Kidney epithelial cell (primary cell): ENCODE measurements at regions not wholly inside any gene's neighbourhood (a gene's known extent, or its start where the extent isn't known, plus 50 kb on each side); places are given as distances from the start of the nearest gene placed in this dataset.

ENCODE experiments used
- DNase-seq: peaks from one replicate; pipeline ENCODE4 v3.0.0-alpha.2; 2010; ENCODE audit warnings: low read depth
- H3K27me3 ChIP-seq: 2 replicates; pipeline ENCODE4 v1.6.0; 2011; ENCODE audit warnings: low read length; ENCODE audit not compliant: control insufficient read depth, insufficient read depth
- H3K36me3 ChIP-seq: 2 replicates; pipeline ENCODE4 v1.5.1; 2011; ENCODE audit warnings: low read length; ENCODE audit not compliant: control insufficient read depth, insufficient read depth
- H3K4me3 ChIP-seq: 2 replicates; pipeline ENCODE4 v1.5.1; 2011; ENCODE audit warnings: low read depth, mild to moderate bottlenecking, control low read depth, low read length
- CTCF ChIP-seq: IDR thresholded peaks from 2 replicates; pipeline ENCODE4 v1.5.1; 2011; ENCODE audit warnings: mild to moderate bottlenecking, moderate library complexity, low read length, control low read depth, inconsistent platforms; ENCODE audit not compliant: insufficient read depth, poor library complexity, severe bottlenecking

DNA sequence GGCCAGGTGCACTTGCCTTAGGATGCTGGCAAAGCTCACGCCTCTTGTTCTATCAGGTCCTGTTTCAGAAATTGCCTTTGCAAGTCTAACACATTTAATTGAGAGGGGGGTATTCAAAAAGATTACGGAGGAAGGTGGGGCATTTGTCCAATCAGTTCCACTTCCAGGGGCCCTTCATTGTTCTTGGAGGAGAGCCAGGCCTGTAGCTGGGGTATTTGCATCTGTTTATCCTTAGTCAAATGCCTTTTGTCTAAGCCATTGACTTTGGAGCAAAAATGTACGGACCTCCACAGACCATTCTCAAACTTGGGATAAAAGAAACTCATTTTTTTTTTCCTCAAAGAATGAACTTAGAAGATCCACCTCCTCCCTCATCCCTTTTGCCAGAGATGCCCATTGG is 582.0 kb downstream of the BCL11B start:
- no peaks in the 10 kb centered on the region for H3K36me3 ChIP-seq
- DNase-seq, result no peak
- TF ChIP-seq CTCF, result no peak
- no peak overlapping the region for H3K4me3 ChIP-seq
- no peaks in the 10 kb centered on the region for H3K27me3 ChIP-seq

GRCh38 chr14:98692832-98693231 is 579.2 kb downstream of the BCL11B start:
- Histone ChIP-seq H3K36me3 (no peaks in the 10 kb centered on the region), H3K27me3 (no peaks in the 10 kb centered on the region), H3K4me3 (no peak overlapping the region)
- no peak for DNase-seq
- no peak for TF ChIP-seq CTCF

- DNase-seq, result no peak
- Histone ChIP-seq H3K36me3 (no peaks in the 10 kb centered on the region), H3K4me3 (no peak overlapping the region), H3K27me3 (no peaks in the 10 kb centered on the region)
- no peak for TF ChIP-seq CTCF
Observed at GRCh38 chr14:98694541-98694940, 577.5 kb downstream of the BCL11B start.

DNA sequence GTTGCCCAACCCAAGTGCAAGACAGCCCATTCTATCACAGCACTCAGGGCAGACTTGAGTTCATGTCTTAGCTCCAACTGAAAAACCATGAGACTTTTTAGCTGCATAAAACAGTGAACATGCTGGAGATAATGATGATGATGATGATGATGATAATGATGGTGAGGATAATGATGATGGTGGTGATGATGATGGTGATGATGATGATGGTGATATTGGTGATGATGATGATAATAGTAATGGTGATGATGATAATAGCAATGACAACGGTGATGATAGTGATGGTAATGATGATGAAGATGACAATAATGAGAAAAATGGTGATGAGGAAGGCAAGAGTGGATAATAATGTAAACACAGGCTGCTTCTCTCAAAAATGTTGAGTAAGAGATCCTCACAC is 576.2 kb downstream of the BCL11B start:
- H3K4me3 ChIP-seq, result no peak overlapping the region
- H3K36me3 ChIP-seq, result no peaks in the 10 kb centered on the region
- H3K27me3 ChIP-seq, result no peaks in the 10 kb centered on the region
- no peak for TF ChIP-seq CTCF
- no peak for DNase-seq

- no peak for DNase-seq
- Histone ChIP-seq H3K4me3 (no peak overlapping the region), H3K36me3 (no peaks in the 10 kb centered on the region), H3K27me3 (no peaks in the 10 kb centered on the region)
- TF ChIP-seq CTCF, result no peak
Observed at GRCh38 chr14:98698341-98698740, 573.7 kb downstream of the BCL11B start.

DNA sequence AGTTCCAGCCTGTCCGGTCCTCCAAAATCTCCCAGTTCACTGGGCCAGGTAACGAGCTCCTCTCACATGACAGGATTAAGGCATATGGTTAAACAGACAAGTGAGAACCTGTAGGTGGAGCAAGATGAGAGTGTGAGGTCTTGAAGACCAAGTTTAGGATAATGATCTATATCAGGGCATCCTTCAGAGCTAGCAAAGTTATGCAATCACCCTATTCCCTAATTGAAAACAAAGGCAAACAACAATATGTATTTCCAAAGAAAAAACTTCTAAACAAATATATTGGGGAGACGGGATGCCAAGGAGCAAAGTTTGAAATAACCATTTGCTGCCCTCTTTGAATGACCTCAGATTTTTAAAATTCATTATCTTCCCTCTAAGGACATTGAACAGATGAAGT is 571.2 kb downstream of the BCL11B start:
- no peak for TF ChIP-seq CTCF
- Histone ChIP-seq H3K27me3 (no peaks in the 10 kb centered on the region), H3K4me3 (no peak overlapping the region), H3K36me3 (no peaks in the 10 kb centered on the region)
- no peak for DNase-seq
